ENCODE measurements at regions not wholly inside any gene's neighbourhood (a gene's known extent, or its start where the extent isn't known, plus 50 kb on each side); places are given as distances from the start of the nearest gene placed in this dataset.

- no peak overlapping the region for H3K27ac ChIP-seq
- intact Hi-C loops (cut with DNase I): no loop called here
- DNase-seq (no peak), ATAC-seq (no peak)
- no peaks in the 10 kb centered on the region for H3K4me1 ChIP-seq
- TF ChIP-seq CTCF (IDR thresholded peaks at IDR 0.05): no peak
- no peak for TF ChIP-seq POLR2A (IDR thresholded peaks at IDR 0.05)
- no peaks in the 10 kb centered on the region for H3K27me3 ChIP-seq
- H3K9me3 ChIP-seq: no peaks in the 10 kb centered on the region
- 53% methylated on average over 5 of the region's 5 CpGs for WGBS (ENCODE audit: insufficient coverage, low coverage, low lambda C conversion rate, missing lambda C conversion rate)
- H3K4me3 ChIP-seq: no peak overlapping the region
- no peaks in the 10 kb centered on the region for H3K36me3 ChIP-seq
Observed at GRCh38 chr2:163248376-163249253, 410.0 kb upstream of the KCNH7 start.

- WGBS (ENCODE audit: insufficient coverage, low coverage, low lambda C conversion rate, missing lambda C conversion rate): 54% methylated on average over 2 of the region's 2 CpGs
- no peaks in the 10 kb centered on the region for H3K9me3 ChIP-seq
- no peaks in the 10 kb centered on the region for H3K27me3 ChIP-seq
- H3K4me1 ChIP-seq: no peaks in the 10 kb centered on the region
- intact Hi-C loops (cut with DNase I): no loop called here
- H3K4me3 ChIP-seq: no peak overlapping the region
- TF ChIP-seq POLR2A (IDR thresholded peaks at IDR 0.05) (no peak), CTCF (IDR thresholded peaks at IDR 0.05) (no peak)
- H3K36me3 ChIP-seq: no peaks in the 10 kb centered on the region
- no peak overlapping the region for H3K27ac ChIP-seq
- no peak for ATAC-seq
- no peak for DNase-seq
Observed at GRCh38 chr2:163247847-163248220, 409.3 kb upstream of the KCNH7 start.

- 35% methylated on average over 5 of the region's 6 CpGs for WGBS (ENCODE audit: insufficient coverage, low coverage, low lambda C conversion rate, missing lambda C conversion rate)
- H3K27ac ChIP-seq: no peak overlapping the region
- H3K27me3 ChIP-seq: no peaks in the 10 kb centered on the region
- no peak overlapping the region for H3K4me3 ChIP-seq
- intact Hi-C loops (cut with DNase I): no loop called here
- TF ChIP-seq CTCF (IDR thresholded peaks at IDR 0.05): no peak
- TF ChIP-seq POLR2A (IDR thresholded peaks at IDR 0.05): no peak
- no peaks in the 10 kb centered on the region for H3K4me1 ChIP-seq
- no peak for DNase-seq
- no peaks in the 10 kb centered on the region for H3K9me3 ChIP-seq
- H3K36me3 ChIP-seq: no peaks in the 10 kb centered on the region
- no peak for ATAC-seq
Observed at GRCh38 chr2:163247156-163247846, 408.7 kb upstream of the KCNH7 start.

- Histone ChIP-seq H3K4me3 (no peak overlapping the region), H3K4me1 (no peaks in the 10 kb centered on the region), H3K27me3 (no peaks in the 10 kb centered on the region), H3K27ac (no peak overlapping the region), H3K36me3 (no peaks in the 10 kb centered on the region), H3K9me3 (no peaks in the 10 kb centered on the region)
- ATAC-seq (no peak), DNase-seq (no peak)
- WGBS (ENCODE audit: insufficient coverage, low coverage, low lambda C conversion rate, missing lambda C conversion rate): 33% methylated on average over 7 of the region's 9 CpGs
- TF ChIP-seq POLR2A (IDR thresholded peaks at IDR 0.05): no peak
- TF ChIP-seq CTCF (IDR thresholded peaks at IDR 0.05): no peak
- intact Hi-C loops (cut with DNase I): no loop called here
Observed at GRCh38 chr2:163246135-163246534, 407.6 kb upstream of the KCNH7 start.
